ENCODE measurements at regions not wholly inside any gene's neighbourhood (a gene's known extent, or its start where the extent isn't known, plus 50 kb on each side); places are given as distances from the start of the nearest gene placed in this dataset.
"Not testable (repeated sequence)": the region's sequence is repeated elsewhere in the genome, so short reads cannot be mapped to it uniquely, and the experiment has no call there.

GRCh38 chr7:33794959-33795358, 110.4 kb upstream of the BMPER start:
- no peaks in the 10 kb centered on the region for H3K4me1 Mint-ChIP-seq (ENCODE audit: unreplicated experiment)
- H3K36me3 Mint-ChIP-seq (ENCODE audit: unreplicated experiment): no peaks in the 10 kb centered on the region

GRCh38 chr7:33796538-33796937, 108.8 kb upstream of the BMPER start:
- no peaks in the 10 kb centered on the region for H3K36me3 Mint-ChIP-seq (ENCODE audit: unreplicated experiment)
- no peaks in the 10 kb centered on the region for H3K4me1 Mint-ChIP-seq (ENCODE audit: unreplicated experiment)

More at GRCh38 chr7:33794959-33795358, 110.4 kb upstream of the BMPER start:
- TF ChIP-seq, protein P1, sequence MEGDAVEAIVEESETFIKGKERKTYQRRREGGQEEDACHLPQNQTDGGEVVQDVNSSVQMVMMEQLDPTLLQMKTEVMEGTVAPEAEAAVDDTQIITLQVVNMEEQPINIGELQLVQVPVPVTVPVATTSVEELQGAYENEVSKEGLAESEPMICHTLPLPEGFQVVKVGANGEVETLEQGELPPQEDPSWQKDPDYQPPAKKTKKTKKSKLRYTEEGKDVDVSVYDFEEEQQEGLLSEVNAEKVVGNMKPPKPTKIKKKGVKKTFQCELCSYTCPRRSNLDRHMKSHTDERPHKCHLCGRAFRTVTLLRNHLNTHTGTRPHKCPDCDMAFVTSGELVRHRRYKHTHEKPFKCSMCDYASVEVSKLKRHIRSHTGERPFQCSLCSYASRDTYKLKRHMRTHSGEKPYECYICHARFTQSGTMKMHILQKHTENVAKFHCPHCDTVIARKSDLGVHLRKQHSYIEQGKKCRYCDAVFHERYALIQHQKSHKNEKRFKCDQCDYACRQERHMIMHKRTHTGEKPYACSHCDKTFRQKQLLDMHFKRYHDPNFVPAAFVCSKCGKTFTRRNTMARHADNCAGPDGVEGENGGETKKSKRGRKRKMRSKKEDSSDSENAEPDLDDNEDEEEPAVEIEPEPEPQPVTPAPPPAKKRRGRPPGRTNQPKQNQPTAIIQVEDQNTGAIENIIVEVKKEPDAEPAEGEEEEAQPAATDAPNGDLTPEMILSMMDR (IDR thresholded peaks at IDR 0.05): no peak
- H3K27ac Mint-ChIP-seq (ENCODE audit: unreplicated experiment): no peak overlapping the region
- no peaks in the 10 kb centered on the region for H3K27me3 Mint-ChIP-seq (ENCODE audit: unreplicated experiment)
- no peak overlapping the region for H3K4me3 Mint-ChIP-seq (ENCODE audit: unreplicated experiment)
- no peak for DNase-seq (ENCODE audit: extremely low spot score, unreplicated experiment)
- peaks cover 4% of the 10 kb centered on the region for H3K9me3 Mint-ChIP-seq (ENCODE audit: unreplicated experiment)

GRCh38 chr7:33797512-33797911, 107.8 kb upstream of the BMPER start:
- DNase-seq (ENCODE audit: extremely low spot score, unreplicated experiment); H3K4me3 Mint-ChIP-seq (ENCODE audit: unreplicated experiment); H3K36me3 Mint-ChIP-seq (ENCODE audit: unreplicated experiment); H3K4me1 Mint-ChIP-seq (ENCODE audit: unreplicated experiment); H3K9me3 Mint-ChIP-seq (ENCODE audit: unreplicated experiment); H3K27me3 Mint-ChIP-seq (ENCODE audit: unreplicated experiment); H3K27ac Mint-ChIP-seq (ENCODE audit: unreplicated experiment): not testable (repeated sequence)

More at GRCh38 chr7:33796538-33796937, 108.8 kb upstream of the BMPER start:
- no peaks in the 10 kb centered on the region for H3K27me3 Mint-ChIP-seq (ENCODE audit: unreplicated experiment)
- no peak overlapping the region for H3K27ac Mint-ChIP-seq (ENCODE audit: unreplicated experiment)
- no peak for DNase-seq (ENCODE audit: extremely low spot score, unreplicated experiment)
- TF ChIP-seq, protein P1 (IDR thresholded peaks at IDR 0.05): no peak
- no peak overlapping the region for H3K4me3 Mint-ChIP-seq (ENCODE audit: unreplicated experiment)
- H3K9me3 Mint-ChIP-seq (ENCODE audit: unreplicated experiment): peaks cover 4% of the 10 kb centered on the region

DNA sequence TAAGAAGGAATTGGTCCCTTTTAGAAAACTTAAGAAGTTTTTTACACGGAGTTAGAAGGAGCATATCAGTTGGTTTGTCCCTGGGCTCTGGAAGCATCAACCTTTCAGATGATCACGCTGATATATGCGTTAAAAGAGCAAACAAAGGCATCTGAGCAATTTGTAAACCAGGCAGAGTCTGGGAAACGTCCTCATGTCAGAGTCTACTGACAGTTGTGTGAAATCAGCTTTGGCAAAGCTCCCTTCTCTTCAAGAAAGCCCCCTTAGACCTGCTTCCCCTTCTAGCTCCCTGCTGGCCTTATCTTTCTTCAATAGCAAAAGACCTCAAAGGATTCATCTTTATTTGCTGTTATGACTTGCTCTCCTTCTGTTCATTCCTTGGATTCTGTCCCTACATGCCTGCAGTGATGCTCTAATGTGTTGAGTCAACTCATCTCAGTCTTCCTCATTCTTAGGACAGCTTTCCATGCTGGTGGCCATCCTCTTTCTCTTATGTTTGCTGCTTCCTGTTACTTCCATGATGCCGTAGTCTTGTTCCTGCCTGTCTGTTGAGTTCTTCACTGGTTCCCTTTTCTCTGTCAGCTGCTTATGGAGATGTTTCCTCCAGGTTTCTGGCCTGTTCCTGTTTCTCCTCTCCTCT, 106.5 kb upstream of the BMPER start:
- H3K27me3 Mint-ChIP-seq (ENCODE audit: unreplicated experiment): no peaks in the 10 kb centered on the region
- H3K4me3 Mint-ChIP-seq (ENCODE audit: unreplicated experiment): no peak overlapping the region
- DNase-seq (ENCODE audit: extremely low spot score, unreplicated experiment): no peak
- TF ChIP-seq, protein P1 (IDR thresholded peaks at IDR 0.05): no peak
- no peaks in the 10 kb centered on the region for H3K4me1 Mint-ChIP-seq (ENCODE audit: unreplicated experiment)
- peaks cover 4% of the 10 kb centered on the region for H3K9me3 Mint-ChIP-seq (ENCODE audit: unreplicated experiment)
- no peak overlapping the region for H3K27ac Mint-ChIP-seq (ENCODE audit: unreplicated experiment)
- no peaks in the 10 kb centered on the region for H3K36me3 Mint-ChIP-seq (ENCODE audit: unreplicated experiment)

DNA sequence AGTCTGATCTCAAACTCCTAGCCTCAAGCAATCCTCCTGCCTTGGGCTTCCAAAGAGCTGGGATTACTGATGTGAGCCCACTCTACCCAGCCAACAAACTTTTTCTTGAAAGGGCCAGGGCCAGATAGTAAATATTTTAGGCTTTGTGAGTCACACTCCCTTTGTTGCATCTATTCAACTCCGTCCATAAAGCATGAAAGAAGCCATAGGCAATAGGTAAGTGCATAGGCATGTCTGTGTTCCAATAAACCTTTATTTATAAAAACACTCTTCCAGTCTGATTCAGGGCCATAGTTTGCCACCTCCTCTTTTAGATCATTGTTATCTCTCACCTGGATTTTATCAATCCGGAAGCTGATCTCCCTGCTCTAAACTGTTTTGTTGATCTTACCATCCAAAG, 105.6 kb upstream of the BMPER start:
- Mint-ChIP-seq H3K36me3 (ENCODE audit: unreplicated experiment) (no peaks in the 10 kb centered on the region), H3K27me3 (ENCODE audit: unreplicated experiment) (no peaks in the 10 kb centered on the region), H3K4me1 (ENCODE audit: unreplicated experiment) (no peaks in the 10 kb centered on the region), H3K4me3 (ENCODE audit: unreplicated experiment) (no peak overlapping the region), H3K27ac (ENCODE audit: unreplicated experiment) (no peak overlapping the region), H3K9me3 (ENCODE audit: unreplicated experiment) (peaks cover 4% of the 10 kb centered on the region)
- TF ChIP-seq, protein P1 (IDR thresholded peaks at IDR 0.05): no peak
- no peak for DNase-seq (ENCODE audit: extremely low spot score, unreplicated experiment)
